Lung (tissue), 11 donors: ENCODE measurements at regions not wholly inside any gene's neighbourhood (a gene's known extent, or its start where the extent isn't known, plus 50 kb on each side); places are given as distances from the start of the nearest gene placed in this dataset.
"Not testable (repeated sequence)": the region's sequence is repeated elsewhere in the genome, so short reads cannot be mapped to it uniquely, and the experiment has no call there.

ENCODE experiments used
- ATAC-seq: fragments of 200-7000 bp; cut with Tn5 transposase; one replicate; pipeline ENCODE4 v1.9.1; 2020; ENCODE audit warnings: moderate number of reproducible peaks; ENCODE audit not compliant: insufficient read depth, low FRiP score
- DNase-seq, 3 donors: peaks; one replicate each; pipeline ENCODE4 v3.0.0-alpha.2; 2013 to 2017
- H3K27ac ChIP-seq, 2 donors: one replicate each; pipeline ENCODE4 v1.5.1; 2013; ENCODE audit warnings: mild to moderate bottlenecking in 2 of 2, moderate library complexity in 2 of 2, control low read depth in 1 of 2, inconsistent platforms in 1 of 2, low read depth in 1 of 2, low read length in 1 of 2
- H3K27me3 ChIP-seq, 3 donors: one replicate each; pipeline ENCODE4 v1.5.1; 2013; ENCODE audit warnings: low read length in 2 of 3; ENCODE audit not compliant: control insufficient read depth in 3 of 3, insufficient read depth in 3 of 3
- H3K36me3 ChIP-seq, 4 donors: one replicate each; pipeline ENCODE4 v1.5.1; 2013; ENCODE audit warnings: low read length in 4 of 4, mild to moderate bottlenecking in 1 of 4, moderate library complexity in 1 of 4; ENCODE audit not compliant: control insufficient read depth in 4 of 4, insufficient read depth in 4 of 4
- H3K4me1 ChIP-seq, 5 donors: one replicate each; pipeline ENCODE4 v1.5.1; 2013; ENCODE audit warnings: low read length in 5 of 5, mild to moderate bottlenecking in 2 of 5, moderate library complexity in 1 of 5; ENCODE audit not compliant: control insufficient read depth in 5 of 5, insufficient read depth in 5 of 5
- H3K4me3 ChIP-seq: one replicate; pipeline ENCODE4 v1.5.1; 2013; ENCODE audit warnings: mild to moderate bottlenecking, control low read depth, moderate library complexity
- H3K9ac ChIP-seq, 2 donors: one replicate each; pipeline ENCODE4 v1.5.1; 2013; ENCODE audit warnings: low read length in 2 of 2, control low read depth in 1 of 2; ENCODE audit not compliant: insufficient read depth in 1 of 2
- H3K9me3 ChIP-seq, 4 donors: one replicate each; pipeline ENCODE4 v1.5.1; 2013; ENCODE audit warnings: low read length in 3 of 4, mild to moderate bottlenecking in 1 of 4, moderate library complexity in 1 of 4; ENCODE audit not compliant: control insufficient read depth in 4 of 4, insufficient read depth in 3 of 4
- CTCF ChIP-seq: IDR thresholded peaks from 2 replicates; pipeline ENCODE4 v1.5.1; 2012; ENCODE audit warnings: mild to moderate bottlenecking; ENCODE audit errors: control extremely low read depth, extremely low read depth
- WGBS, 2 donors: extraction: QIAGEN DNeasy Blood & Tissue Kit; methylation state at CpG; one replicate each; pipeline ENCODE4 v1.1.7; 2013; 5-methylcytosine and 5-hydroxymethylcytosine counted together
- donor health status: control.
- donor health status: control.
- donor health status: Bipolar disorder and iron deficiency.
- donor health status: healthy.
- donor health status: DM: yes; HTN: yes; CAD: no.

- no peak for ATAC-seq
- Histone ChIP-seq H3K27ac (no peak overlapping the region), H3K9ac (no peak overlapping the region), H3K27me3 (no peaks in the 10 kb centered on the region), H3K36me3 (no peaks in the 10 kb centered on the region), H3K9me3 (peaks cover 0 to 5% (median 0%) of the 10 kb centered on the region in 4 donors), H3K4me1 (peaks cover 0 to 2% (median 0%) of the 10 kb centered on the region in 5 donors), H3K4me3 (no peak overlapping the region)
- WGBS, 2 donors, result 88 to 93% methylated on average over 4 of the region's 4 CpGs
- TF ChIP-seq CTCF, result no peak
- no peak for DNase-seq
Observed at GRCh38 chr4:117916728-117917127, 117.6 kb upstream of the NDST3 start.

- H3K27me3 ChIP-seq, H3K9ac ChIP-seq, H3K4me3 ChIP-seq, H3K4me1 ChIP-seq, H3K27ac ChIP-seq, DNase-seq, ATAC-seq, H3K9me3 ChIP-seq, H3K36me3 ChIP-seq: not testable (repeated sequence)
- 70 to 77% methylated on average over 7 to 9 of the region's 9 CpGs for WGBS, 2 donors
Observed at GRCh38 chr4:117922311-117922710, 112.0 kb upstream of the NDST3 start.

GRCh38 chr4:117927823-117928222 lies 106.5 kb upstream of the NDST3 start:
- not testable (repeated sequence) for DNase-seq, ATAC-seq, H3K4me1 ChIP-seq, H3K4me3 ChIP-seq, H3K9ac ChIP-seq, H3K27me3 ChIP-seq, H3K27ac ChIP-seq, H3K9me3 ChIP-seq, H3K36me3 ChIP-seq
- 94 to 95% methylated on average over 2 of the region's 2 CpGs for WGBS, 2 donors

- no peaks in the 10 kb centered on the region for H3K27me3 ChIP-seq
Observed at GRCh38 chr4:117941611-117942010, 92.7 kb upstream of the NDST3 start.

More at GRCh38 chr4:117941611-117942010, 92.7 kb upstream of the NDST3 start:
- no peaks in the 10 kb centered on the region for H3K4me1 ChIP-seq
- no peak overlapping the region for H3K9ac ChIP-seq
- no peak for TF ChIP-seq CTCF
- ATAC-seq (no peak), DNase-seq (no peak)
- H3K36me3 ChIP-seq, result no peaks in the 10 kb centered on the region
- 70 to 78% methylated on average over 5 of the region's 5 CpGs for WGBS, 2 donors
- peak overlapping the region; percentile 23 for H3K4me3 ChIP-seq
- peaks cover 0 to 10% (median 4%) of the 10 kb centered on the region in 4 donors for H3K9me3 ChIP-seq
- H3K27ac ChIP-seq, result no peak overlapping the region
